ENCODE measurements at regions not wholly inside any gene's neighbourhood (a gene's known extent, or its start where the extent isn't known, plus 50 kb on each side); places are given as distances from the start of the nearest gene placed in this dataset.

- H3K36me3 ChIP-seq (ENCODE audit: control insufficient read depth, insufficient read depth, low read length) = no peaks in the 10 kb centered on the region
- peaks cover 7% of the 10 kb centered on the region for H3K4me1 ChIP-seq (ENCODE audit: control insufficient read depth, insufficient read depth, low read length)
- H3K9me3 ChIP-seq (ENCODE audit: control insufficient read depth, low read length) = no peaks in the 10 kb centered on the region
- no peak overlapping the region for H3K9ac ChIP-seq (ENCODE audit: low read length)
- no peak overlapping the region for H3K4me3 ChIP-seq (ENCODE audit: low read length)
- H3K27me3 ChIP-seq (ENCODE audit: control insufficient read depth, insufficient read depth, low read length) = no peaks in the 10 kb centered on the region
Measured at GRCh38 chr2:217326238-217327022, 466.6 kb upstream of the TNP1 start.

GRCh38 chr2:217325816-217326215 lies 466.0 kb upstream of the TNP1 start:
- no peak overlapping the region for H3K4me3 ChIP-seq (ENCODE audit: low read length)
- H3K9ac ChIP-seq (ENCODE audit: low read length) = no peak overlapping the region
- H3K36me3 ChIP-seq (ENCODE audit: control insufficient read depth, insufficient read depth, low read length) = no peaks in the 10 kb centered on the region
- H3K27me3 ChIP-seq (ENCODE audit: control insufficient read depth, insufficient read depth, low read length) = no peaks in the 10 kb centered on the region
- peaks cover 3% of the 10 kb centered on the region for H3K4me1 ChIP-seq (ENCODE audit: control insufficient read depth, insufficient read depth, low read length)
- H3K9me3 ChIP-seq (ENCODE audit: control insufficient read depth, low read length) = no peaks in the 10 kb centered on the region

- Histone ChIP-seq H3K27me3 (ENCODE audit: control insufficient read depth, insufficient read depth, low read length) (no peaks in the 10 kb centered on the region), H3K9me3 (ENCODE audit: control insufficient read depth, low read length) (no peaks in the 10 kb centered on the region), H3K9ac (ENCODE audit: low read length) (no peak overlapping the region)
Measured at GRCh38 chr2:217325251-217325650, 465.4 kb upstream of the TNP1 start.

GRCh38 chr2:217316743-217317142 lies 456.9 kb upstream of the TNP1 start:
- H3K9ac ChIP-seq (ENCODE audit: low read length) = no peak overlapping the region
- H3K27me3 ChIP-seq (ENCODE audit: control insufficient read depth, insufficient read depth, low read length) = no peaks in the 10 kb centered on the region

More at GRCh38 chr2:217325251-217325650, 465.4 kb upstream of the TNP1 start:
- Histone ChIP-seq H3K36me3 (ENCODE audit: control insufficient read depth, insufficient read depth, low read length) (no peaks in the 10 kb centered on the region), H3K4me1 (ENCODE audit: control insufficient read depth, insufficient read depth, low read length) (peaks cover 3% of the 10 kb centered on the region), H3K4me3 (ENCODE audit: low read length) (no peak overlapping the region)

GRCh38 chr2:217314021-217314460 lies 454.2 kb upstream of the TNP1 start:
- no peak overlapping the region for H3K9ac ChIP-seq (ENCODE audit: low read length)
- no peaks in the 10 kb centered on the region for H3K4me1 ChIP-seq (ENCODE audit: control insufficient read depth, insufficient read depth, low read length)
- H3K4me3 ChIP-seq (ENCODE audit: low read length) = no peak overlapping the region
- no peaks in the 10 kb centered on the region for H3K9me3 ChIP-seq (ENCODE audit: control insufficient read depth, low read length)
- H3K36me3 ChIP-seq (ENCODE audit: control insufficient read depth, insufficient read depth, low read length) = no peaks in the 10 kb centered on the region
- no peaks in the 10 kb centered on the region for H3K27me3 ChIP-seq (ENCODE audit: control insufficient read depth, insufficient read depth, low read length)

More at GRCh38 chr2:217316743-217317142, 456.9 kb upstream of the TNP1 start:
- Histone ChIP-seq H3K36me3 (ENCODE audit: control insufficient read depth, insufficient read depth, low read length) (no peaks in the 10 kb centered on the region), H3K9me3 (ENCODE audit: control insufficient read depth, low read length) (no peaks in the 10 kb centered on the region), H3K4me3 (ENCODE audit: low read length) (no peak overlapping the region), H3K4me1 (ENCODE audit: control insufficient read depth, insufficient read depth, low read length) (no peaks in the 10 kb centered on the region)

GRCh38 chr2:217313386-217313785 lies 453.5 kb upstream of the TNP1 start:
- Histone ChIP-seq H3K4me3 (ENCODE audit: low read length) (no peak overlapping the region), H3K27me3 (ENCODE audit: control insufficient read depth, insufficient read depth, low read length) (no peaks in the 10 kb centered on the region), H3K4me1 (ENCODE audit: control insufficient read depth, insufficient read depth, low read length) (no peaks in the 10 kb centered on the region), H3K36me3 (ENCODE audit: control insufficient read depth, insufficient read depth, low read length) (no peaks in the 10 kb centered on the region), H3K9ac (ENCODE audit: low read length) (no peak overlapping the region), H3K9me3 (ENCODE audit: control insufficient read depth, low read length) (no peaks in the 10 kb centered on the region)

GRCh38 chr2:217309056-217309455 lies 449.2 kb upstream of the TNP1 start:
- Histone ChIP-seq H3K36me3 (ENCODE audit: control insufficient read depth, insufficient read depth, low read length) (no peaks in the 10 kb centered on the region), H3K4me3 (ENCODE audit: low read length) (no peak overlapping the region), H3K27me3 (ENCODE audit: control insufficient read depth, insufficient read depth, low read length) (no peaks in the 10 kb centered on the region), H3K9ac (ENCODE audit: low read length) (no peak overlapping the region), H3K4me1 (ENCODE audit: control insufficient read depth, insufficient read depth, low read length) (no peaks in the 10 kb centered on the region), H3K9me3 (ENCODE audit: control insufficient read depth, low read length) (no peaks in the 10 kb centered on the region)

- Histone ChIP-seq H3K4me1 (ENCODE audit: control insufficient read depth, insufficient read depth, low read length) (no peaks in the 10 kb centered on the region), H3K9me3 (ENCODE audit: control insufficient read depth, low read length) (no peaks in the 10 kb centered on the region), H3K27me3 (ENCODE audit: control insufficient read depth, insufficient read depth, low read length) (no peaks in the 10 kb centered on the region), H3K36me3 (ENCODE audit: control insufficient read depth, insufficient read depth, low read length) (no peaks in the 10 kb centered on the region), H3K4me3 (ENCODE audit: low read length) (no peak overlapping the region), H3K9ac (ENCODE audit: low read length) (no peak overlapping the region)
Measured at GRCh38 chr2:217307023-217307422, 447.2 kb upstream of the TNP1 start.

GRCh38 chr2:217305882-217306281 lies 446.0 kb upstream of the TNP1 start:
- H3K9ac ChIP-seq (ENCODE audit: low read length) = no peak overlapping the region
- no peaks in the 10 kb centered on the region for H3K9me3 ChIP-seq (ENCODE audit: control insufficient read depth, low read length)
- no peak overlapping the region for H3K4me3 ChIP-seq (ENCODE audit: low read length)
- no peaks in the 10 kb centered on the region for H3K4me1 ChIP-seq (ENCODE audit: control insufficient read depth, insufficient read depth, low read length)
- H3K36me3 ChIP-seq (ENCODE audit: control insufficient read depth, insufficient read depth, low read length) = no peaks in the 10 kb centered on the region
- no peaks in the 10 kb centered on the region for H3K27me3 ChIP-seq (ENCODE audit: control insufficient read depth, insufficient read depth, low read length)

GRCh38 chr2:217304582-217304981 lies 444.7 kb upstream of the TNP1 start:
- Histone ChIP-seq H3K36me3 (ENCODE audit: control insufficient read depth, insufficient read depth, low read length) (no peaks in the 10 kb centered on the region), H3K4me3 (ENCODE audit: low read length) (no peak overlapping the region), H3K27me3 (ENCODE audit: control insufficient read depth, insufficient read depth, low read length) (no peaks in the 10 kb centered on the region), H3K4me1 (ENCODE audit: control insufficient read depth, insufficient read depth, low read length) (no peaks in the 10 kb centered on the region), H3K9me3 (ENCODE audit: control insufficient read depth, low read length) (no peaks in the 10 kb centered on the region), H3K9ac (ENCODE audit: low read length) (no peak overlapping the region)

- Histone ChIP-seq H3K4me3 (ENCODE audit: low read length) (no peak overlapping the region), H3K9me3 (ENCODE audit: control insufficient read depth, low read length) (no peaks in the 10 kb centered on the region), H3K4me1 (ENCODE audit: control insufficient read depth, insufficient read depth, low read length) (no peaks in the 10 kb centered on the region), H3K27me3 (ENCODE audit: control insufficient read depth, insufficient read depth, low read length) (no peaks in the 10 kb centered on the region), H3K36me3 (ENCODE audit: control insufficient read depth, insufficient read depth, low read length) (no peaks in the 10 kb centered on the region), H3K9ac (ENCODE audit: low read length) (no peak overlapping the region)
Measured at GRCh38 chr2:217302856-217303255, 443.0 kb upstream of the TNP1 start.

GRCh38 chr2:217301142-217301925 lies 441.5 kb upstream of the TNP1 start:
- no peaks in the 10 kb centered on the region for H3K9me3 ChIP-seq (ENCODE audit: control insufficient read depth, low read length)
- no peaks in the 10 kb centered on the region for H3K27me3 ChIP-seq (ENCODE audit: control insufficient read depth, insufficient read depth, low read length)
- H3K36me3 ChIP-seq (ENCODE audit: control insufficient read depth, insufficient read depth, low read length) = no peaks in the 10 kb centered on the region
- no peaks in the 10 kb centered on the region for H3K4me1 ChIP-seq (ENCODE audit: control insufficient read depth, insufficient read depth, low read length)
- no peak overlapping the region for H3K4me3 ChIP-seq (ENCODE audit: low read length)
- no peak overlapping the region for H3K9ac ChIP-seq (ENCODE audit: low read length)
